Left ventricle myocardium inferior (tissue), 1 donor: ENCODE measurements at regions not wholly inside any gene's neighbourhood (a gene's known extent, or its start where the extent isn't known, plus 50 kb on each side); places are given as distances from the start of the nearest gene placed in this dataset.

Experiments used
- DNase-seq: peaks from one replicate; pipeline ENCODE4 v3.0.0-alpha.2; 2020
- H3K27ac ChIP-seq: fragments of 200-600 bp; replicated peaks from 2 replicates; pipeline ENCODE4 v1.8.0; 2021
- H3K27me3 ChIP-seq: fragments of 200-600 bp; 2 replicates; pipeline ENCODE4 v1.8.0; 2021; ENCODE audit warnings: low read depth
- H3K36me3 ChIP-seq: fragments of 200-600 bp; 2 replicates; pipeline ENCODE4 v1.8.0; 2021
- H3K4me1 ChIP-seq: fragments of 200-600 bp; 2 replicates; pipeline ENCODE4 v1.8.0; 2021
- H3K4me3 ChIP-seq: fragments of 200-600 bp; 2 replicates; pipeline ENCODE4 v1.8.0; 2021; ENCODE audit warnings: mild to moderate bottlenecking, moderate library complexity
- H3K9me3 ChIP-seq: fragments of 200-600 bp; replicated peaks from 2 replicates; pipeline ENCODE4 v1.8.0; 2021
- intact Hi-C: fragments of 100-400 bp; cut with micrococcal nuclease; formaldehyde crosslinking; loops from one replicate; pipeline ENCODE4 v1.11.0; 2022
- TF ChIP-seq, protein P1 (sequence below): fragments of 200-600 bp; IDR thresholded peaks from 2 replicates; pipeline ENCODE4 v1.8.0; 2021; ENCODE audit warnings: antibody characterized with exemption, mild to moderate bottlenecking, borderline replicate concordance
- donor health status: DM: no; HTN: yes; CAD: no; lungs with severe emphysema.

DNA sequence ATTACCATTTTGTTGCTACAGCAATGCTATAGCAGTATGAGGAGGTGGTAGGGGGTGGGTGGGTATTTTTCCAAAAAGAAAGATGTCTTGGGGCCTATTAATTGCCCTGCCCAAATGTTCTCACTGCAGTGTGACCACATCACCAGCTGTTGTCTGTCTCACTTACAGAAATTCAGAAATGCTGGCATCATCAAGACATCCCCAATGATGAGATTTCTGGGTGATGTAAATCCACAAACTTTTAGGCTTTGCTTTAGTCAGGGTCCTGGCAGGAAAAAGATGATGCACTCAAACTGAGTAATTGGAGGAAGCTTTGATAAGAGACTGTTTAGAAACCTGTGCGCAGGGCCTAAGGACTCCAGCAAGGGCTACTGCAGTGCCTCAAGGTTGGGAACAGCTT lies 56.2 kb upstream of the OPN4 start:
- Histone ChIP-seq H3K27me3 (no peaks in the 10 kb centered on the region), H3K4me3 (no peak overlapping the region), H3K9me3 (no peaks in the 10 kb centered on the region), H3K27ac (no peak overlapping the region), H3K4me1 (peaks cover 4% of the 10 kb centered on the region), H3K36me3 (no peaks in the 10 kb centered on the region)
- TF ChIP-seq, protein P1, sequence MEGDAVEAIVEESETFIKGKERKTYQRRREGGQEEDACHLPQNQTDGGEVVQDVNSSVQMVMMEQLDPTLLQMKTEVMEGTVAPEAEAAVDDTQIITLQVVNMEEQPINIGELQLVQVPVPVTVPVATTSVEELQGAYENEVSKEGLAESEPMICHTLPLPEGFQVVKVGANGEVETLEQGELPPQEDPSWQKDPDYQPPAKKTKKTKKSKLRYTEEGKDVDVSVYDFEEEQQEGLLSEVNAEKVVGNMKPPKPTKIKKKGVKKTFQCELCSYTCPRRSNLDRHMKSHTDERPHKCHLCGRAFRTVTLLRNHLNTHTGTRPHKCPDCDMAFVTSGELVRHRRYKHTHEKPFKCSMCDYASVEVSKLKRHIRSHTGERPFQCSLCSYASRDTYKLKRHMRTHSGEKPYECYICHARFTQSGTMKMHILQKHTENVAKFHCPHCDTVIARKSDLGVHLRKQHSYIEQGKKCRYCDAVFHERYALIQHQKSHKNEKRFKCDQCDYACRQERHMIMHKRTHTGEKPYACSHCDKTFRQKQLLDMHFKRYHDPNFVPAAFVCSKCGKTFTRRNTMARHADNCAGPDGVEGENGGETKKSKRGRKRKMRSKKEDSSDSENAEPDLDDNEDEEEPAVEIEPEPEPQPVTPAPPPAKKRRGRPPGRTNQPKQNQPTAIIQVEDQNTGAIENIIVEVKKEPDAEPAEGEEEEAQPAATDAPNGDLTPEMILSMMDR = no peak
- intact Hi-C loops = no loop called here
- no peak for DNase-seq

DNA sequence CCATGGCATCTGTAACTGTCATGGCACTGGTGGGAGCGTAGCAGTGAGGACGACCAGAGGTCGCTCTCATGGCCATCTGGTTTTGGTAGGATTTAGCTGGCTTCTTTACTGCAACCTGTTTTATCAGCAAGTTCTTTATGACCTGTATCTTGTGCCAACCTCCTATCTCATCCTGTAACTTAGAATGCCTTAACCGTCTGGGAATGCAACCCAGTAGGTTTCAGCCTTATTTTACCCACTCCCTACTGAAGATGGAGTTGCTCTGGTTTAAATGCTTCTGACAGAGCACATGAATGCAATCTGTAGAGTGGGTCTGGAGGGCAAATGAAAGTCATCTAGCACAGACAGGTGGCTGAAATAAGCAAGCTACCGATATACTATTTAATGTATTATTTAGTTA lies 55.3 kb upstream of the OPN4 start:
- TF ChIP-seq, protein P1 = no peak
- intact Hi-C loops = no loop called here
- H3K9me3 ChIP-seq = no peaks in the 10 kb centered on the region
- no peak overlapping the region for H3K27ac ChIP-seq
- no peak for DNase-seq
- H3K36me3 ChIP-seq = no peaks in the 10 kb centered on the region
- no peaks in the 10 kb centered on the region for H3K27me3 ChIP-seq
- H3K4me3 ChIP-seq = no peak overlapping the region
- H3K4me1 ChIP-seq = peaks cover 4% of the 10 kb centered on the region

DNA sequence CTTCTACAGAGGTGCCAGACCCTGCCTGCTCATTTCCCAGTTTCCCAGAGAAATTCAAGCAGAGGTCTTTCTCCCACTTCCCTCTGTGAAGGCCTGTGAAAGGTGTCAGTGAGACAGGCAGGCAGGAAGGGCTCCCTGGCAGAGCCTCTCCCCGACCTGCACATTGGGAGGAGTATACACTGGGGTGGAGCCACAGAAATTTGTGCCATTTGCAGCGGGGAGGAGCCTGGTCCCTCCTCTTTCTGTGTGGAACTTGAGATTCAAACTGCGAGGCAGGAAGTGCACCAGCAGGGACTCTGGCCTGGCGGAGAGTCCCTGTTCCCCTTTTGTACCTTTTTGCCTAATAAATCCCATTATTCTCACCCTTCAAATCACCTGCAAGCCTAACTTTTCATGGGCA lies 54.6 kb upstream of the OPN4 start:
- DNase-seq = no peak
- Histone ChIP-seq H3K27ac (no peak overlapping the region), H3K36me3 (no peaks in the 10 kb centered on the region), H3K4me3 (no peak overlapping the region), H3K9me3 (no peaks in the 10 kb centered on the region), H3K4me1 (peaks cover 4% of the 10 kb centered on the region), H3K27me3 (no peaks in the 10 kb centered on the region)
- TF ChIP-seq, protein P1 = no peak
- intact Hi-C loops = no loop called here

DNA sequence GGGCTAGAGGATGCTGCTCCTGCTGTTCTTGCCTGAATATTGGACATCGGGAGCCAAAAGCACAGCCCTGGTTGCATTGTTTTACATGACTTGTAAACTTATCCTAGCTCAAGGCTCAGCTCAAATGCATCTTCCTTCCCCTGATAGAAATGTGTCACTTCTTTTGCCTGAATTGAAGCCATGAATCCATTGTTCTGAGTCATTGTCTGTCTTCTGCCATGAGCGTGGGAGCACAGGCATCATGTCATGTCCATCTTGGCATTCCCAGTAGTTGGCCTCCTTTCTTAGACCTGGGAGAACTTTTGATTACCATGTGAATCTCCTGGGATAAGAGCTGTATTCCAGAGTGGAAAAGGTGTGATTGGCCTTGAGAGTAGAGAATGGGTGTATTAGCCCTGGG lies 54.1 kb upstream of the OPN4 start:
- no peak for DNase-seq
- Histone ChIP-seq H3K27me3 (no peaks in the 10 kb centered on the region), H3K36me3 (no peaks in the 10 kb centered on the region), H3K27ac (no peak overlapping the region), H3K9me3 (peaks cover 4% of the 10 kb centered on the region), H3K4me3 (no peak overlapping the region), H3K4me1 (peaks cover 4% of the 10 kb centered on the region)
- intact Hi-C loops = no loop called here
- TF ChIP-seq, protein P1 = no peak

DNA sequence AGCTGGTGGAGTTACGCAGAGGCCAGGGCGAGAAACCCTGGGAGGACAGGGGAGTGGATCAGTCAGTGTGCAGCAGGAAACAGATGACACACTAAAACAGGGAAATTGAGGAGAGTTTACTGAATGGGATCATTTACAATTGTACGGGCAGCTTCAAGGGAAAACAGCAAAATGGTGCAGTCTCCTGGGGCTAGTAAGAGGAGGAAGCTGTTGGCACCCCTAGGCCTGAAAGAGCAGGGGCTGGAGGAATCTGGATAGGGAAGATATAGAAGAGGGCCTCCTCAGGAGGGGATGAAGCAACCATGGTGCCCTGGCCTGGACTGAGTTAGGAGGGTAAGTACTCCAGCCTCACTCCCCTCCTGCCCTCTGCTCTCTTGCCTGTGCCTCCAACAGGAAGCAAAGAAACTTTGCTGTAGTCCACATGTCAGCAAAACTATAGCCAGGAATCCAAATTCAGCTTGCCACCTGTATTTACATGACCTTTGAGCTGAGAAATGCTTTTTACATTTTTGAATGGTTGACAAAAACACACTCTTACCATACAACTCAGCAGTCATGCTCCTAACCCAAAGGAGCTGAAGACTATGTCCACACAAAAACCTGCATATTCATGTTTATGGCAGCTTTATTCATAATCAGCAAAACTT lies 52.3 kb upstream of the OPN4 start:
- Histone ChIP-seq H3K9me3 (peaks cover 21% of the 10 kb centered on the region), H3K4me1 (peaks cover 4% of the 10 kb centered on the region), H3K27ac (no peak overlapping the region), H3K27me3 (no peaks in the 10 kb centered on the region), H3K4me3 (no peak overlapping the region), H3K36me3 (no peaks in the 10 kb centered on the region)
- intact Hi-C loops = no loop called here
- no peak for DNase-seq
- TF ChIP-seq, protein P1 = no peak

DNA sequence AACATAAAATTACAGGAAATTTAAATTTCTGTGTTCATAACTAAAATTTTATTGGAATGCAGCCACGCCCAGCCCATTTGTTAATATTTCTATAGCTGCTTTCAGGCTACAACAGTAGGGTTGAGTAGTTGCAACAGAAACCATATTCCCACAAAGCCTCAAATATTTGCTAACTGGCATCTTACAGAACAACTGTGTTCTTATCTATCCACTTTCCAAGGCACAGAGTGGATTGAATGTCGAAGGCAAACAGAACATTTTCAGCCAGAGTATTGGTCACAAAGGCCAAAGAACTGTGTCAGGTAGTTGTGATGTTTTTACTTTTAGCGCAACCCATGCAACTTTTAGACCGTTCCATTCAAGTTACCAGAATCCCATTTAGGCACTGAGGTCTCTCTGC lies 51.1 kb upstream of the OPN4 start:
- Histone ChIP-seq H3K36me3 (no peaks in the 10 kb centered on the region), H3K9me3 (peaks cover 30% of the 10 kb centered on the region), H3K4me3 (no peak overlapping the region), H3K27ac (no peak overlapping the region), H3K4me1 (peaks cover 4% of the 10 kb centered on the region), H3K27me3 (no peaks in the 10 kb centered on the region)
- no peak for DNase-seq
- intact Hi-C loops = no loop called here
- TF ChIP-seq, protein P1 = no peak
